Small intestine (tissue), 7 donors: ENCODE measurements at regions not wholly inside any gene's neighbourhood (a gene's known extent, or its start where the extent isn't known, plus 50 kb on each side); places are given as distances from the start of the nearest gene placed in this dataset.

Experiments
- DNase-seq, 2 donors: peaks; one replicate each; pipeline versions ENCODE4 v3.0.0 to v3.0.0-alpha.2; 2013
- FAIRE-seq: peaks from 2 replicates; lab custom pipeline; 2012; peaks lifted over from hg19 to GRCh38; lab: Jason Lieb, UNC
- H3K27ac ChIP-seq, 3 donors: one replicate each; pipeline ENCODE4 v1.5.1; 2013; ENCODE audit warnings: low read length in 2 of 3, mild to moderate bottlenecking in 2 of 3, control low read depth in 1 of 3, inconsistent platforms in 1 of 3, low read depth in 1 of 3, moderate library complexity in 1 of 3
- H3K27me3 ChIP-seq, 3 donors: one replicate each; pipeline ENCODE4 v1.6.1; 2013; ENCODE audit warnings: low read length in 3 of 3, inconsistent platforms in 1 of 3; ENCODE audit not compliant: control insufficient read depth in 3 of 3, insufficient read depth in 3 of 3
- H3K36me3 ChIP-seq, 3 donors: one replicate each; pipeline ENCODE4 v1.6.1; 2013; ENCODE audit warnings: low read length in 3 of 3, inconsistent platforms in 1 of 3, low read depth in 1 of 3, mild to moderate bottlenecking in 1 of 3, moderate library complexity in 1 of 3; ENCODE audit not compliant: control insufficient read depth in 3 of 3, insufficient read depth in 2 of 3
- H3K4me1 ChIP-seq, 3 donors: one replicate each; pipeline ENCODE4 v1.6.1; 2013; ENCODE audit warnings: low read length in 2 of 3, inconsistent platforms in 1 of 3, low read depth in 1 of 3, mild to moderate bottlenecking in 1 of 3, moderate library complexity in 1 of 3; ENCODE audit not compliant: control insufficient read depth in 3 of 3, insufficient read depth in 2 of 3
- H3K4me3 ChIP-seq, 3 donors: one replicate each; pipeline ENCODE4 v1.5.1; 2013; ENCODE audit warnings: low read length in 3 of 3, control low read depth in 1 of 3, inconsistent platforms in 1 of 3, low read depth in 1 of 3, mild to moderate bottlenecking in 1 of 3, moderate library complexity in 1 of 3
- H3K9me3 ChIP-seq, 2 donors: one replicate each; pipeline ENCODE4 v1.6.1; 2013; ENCODE audit warnings: low read depth in 1 of 2, low read length in 1 of 2; ENCODE audit not compliant: control insufficient read depth in 2 of 2, insufficient read depth in 1 of 2
- WGBS, 3 donors: extraction: QIAGEN DNeasy Blood & Tissue Kit; methylation state at CpG; one replicate each; pipeline ENCODE4 v1.1.7; 2013; 5-methylcytosine and 5-hydroxymethylcytosine counted together
- donor health status: healthy with polysubstance abuse.
- donor health status: control.
- donor health status: control.
- donor health status: Bipolar disorder and iron deficiency.
- donor health status: healthy.

DNA sequence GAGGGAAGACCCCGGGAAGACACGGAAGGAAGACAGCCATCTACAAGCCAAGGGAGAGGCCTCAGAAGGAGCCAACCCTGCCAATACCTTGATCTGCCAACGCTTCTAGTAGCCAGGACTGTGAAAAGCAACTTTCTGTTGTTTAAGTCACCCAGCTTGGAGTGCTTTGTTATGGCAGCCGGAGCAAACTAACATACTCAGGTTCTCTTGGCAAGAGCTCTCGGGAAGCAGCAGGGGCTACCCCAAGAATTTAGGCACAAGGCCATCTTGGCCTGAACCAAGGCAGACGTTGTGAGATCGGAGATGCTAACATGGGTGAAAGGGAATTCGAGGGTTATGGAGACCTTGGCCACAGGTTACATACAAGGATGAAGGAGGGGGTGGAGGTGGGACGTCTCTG, 78.6 kb upstream of the KLHL29 start:
- Histone ChIP-seq H3K4me3 (no peak overlapping the region), H3K27me3 (peaks cover 0 to 2% (median 0%) of the 10 kb centered on the region in 3 donors), H3K4me1 (no peaks in the 10 kb centered on the region), H3K27ac (no peak overlapping the region), H3K9me3 (no peaks in the 10 kb centered on the region), H3K36me3 (no peaks in the 10 kb centered on the region)
- 79 to 88% (median 86%) methylated on average over 9 of the region's 9 CpGs for WGBS, 3 donors
- no peak for FAIRE-seq
- DNase-seq = no peak

GRCh38 chr2:23311186-23311585, 73.8 kb upstream of the KLHL29 start:
- Histone ChIP-seq H3K27ac (no peak overlapping the region), H3K36me3 (no peaks in the 10 kb centered on the region), H3K4me3 (no peak overlapping the region), H3K27me3 (peaks cover 0 to 2% (median 0%) of the 10 kb centered on the region in 3 donors), H3K9me3 (no peaks in the 10 kb centered on the region), H3K4me1 (no peaks in the 10 kb centered on the region)
- FAIRE-seq (no peak), DNase-seq (no peak)
- 42 to 63% (median 46%) methylated on average over 1 of the region's 1 CpG for WGBS, 3 donors

GRCh38 chr2:23312996-23313606, 71.9 kb upstream of the KLHL29 start:
- no peaks in the 10 kb centered on the region for H3K4me1 ChIP-seq
- no peak overlapping the region for H3K4me3 ChIP-seq
- H3K27me3 ChIP-seq = peaks cover 0 to 2% (median 0%) of the 10 kb centered on the region in 3 donors
- whole genome bisulfite sequencing, 3 donors = 57 to 67% (median 62%) methylated on average over 10 of the region's 10 CpGs
- FAIRE-seq (no peak), DNase-seq (no peak)
- H3K27ac ChIP-seq = no peak overlapping the region
- no peaks in the 10 kb centered on the region for H3K36me3 ChIP-seq
- no peaks in the 10 kb centered on the region for H3K9me3 ChIP-seq

DNA sequence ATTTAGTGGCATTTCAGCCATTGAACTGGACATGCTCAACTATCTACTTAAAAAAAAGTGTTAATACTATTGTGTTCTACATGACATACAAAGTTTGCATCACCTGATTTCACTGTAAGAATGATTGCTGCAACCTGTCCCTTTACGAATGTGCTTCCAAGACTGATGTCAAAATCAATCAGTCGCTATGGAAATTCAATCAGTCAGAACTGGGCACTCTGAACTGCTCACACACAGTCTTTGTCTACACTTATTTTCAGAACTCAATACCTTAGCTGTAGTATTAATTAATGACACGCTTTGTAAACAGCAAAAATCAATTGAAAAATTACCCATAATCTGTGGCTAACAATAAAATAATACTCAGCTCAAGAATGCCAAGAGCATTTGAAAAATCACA, 70.3 kb upstream of the KLHL29 start:
- Histone ChIP-seq H3K4me3 (no peak overlapping the region), H3K27ac (no peak overlapping the region), H3K4me1 (no peaks in the 10 kb centered on the region), H3K36me3 (no peaks in the 10 kb centered on the region), H3K27me3 (peaks cover 0 to 2% (median 0%) of the 10 kb centered on the region in 3 donors), H3K9me3 (no peaks in the 10 kb centered on the region)
- no peak for FAIRE-seq
- 83 to 90% (median 84%) methylated on average over 3 of the region's 3 CpGs for WGBS, 3 donors
- DNase-seq = no peak

DNA sequence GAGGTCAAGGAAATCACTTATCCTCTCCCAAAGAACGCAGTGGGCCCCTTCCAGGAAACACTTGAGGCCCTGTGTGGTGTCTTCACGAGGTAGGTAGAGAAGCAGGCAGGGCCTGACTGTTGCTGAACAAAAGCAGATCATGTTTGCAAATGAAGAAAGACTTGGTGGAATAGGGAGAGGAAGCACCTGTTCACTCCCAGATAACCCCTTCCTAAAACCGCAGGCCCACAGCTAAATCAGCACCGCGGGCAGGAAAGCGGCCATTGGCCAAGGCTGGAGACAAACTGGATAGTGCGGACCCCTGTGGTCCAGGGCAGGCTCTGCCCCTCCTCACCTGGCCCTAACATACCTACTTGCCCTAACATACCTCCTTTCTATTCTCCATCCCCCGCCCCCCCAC, 64.9 kb upstream of the KLHL29 start:
- DNase-seq (no peak), FAIRE-seq (no peak)
- Histone ChIP-seq H3K4me3 (no peak overlapping the region), H3K36me3 (no peaks in the 10 kb centered on the region), H3K9me3 (no peaks in the 10 kb centered on the region), H3K27ac (no peak overlapping the region), H3K4me1 (no peaks in the 10 kb centered on the region), H3K27me3 (no peaks in the 10 kb centered on the region)
- 56 to 84% (median 59%) methylated on average over 8 of the region's 8 CpGs for WGBS, 3 donors

GRCh38 chr2:23321751-23322150, 63.2 kb upstream of the KLHL29 start:
- 81 to 90% (median 88%) methylated on average over 5 of the region's 5 CpGs for WGBS, 3 donors

GRCh38 chr2:23322567-23323197, 62.3 kb upstream of the KLHL29 start:
- DNase-seq (peak in 1 of 2 donors; percentile 4), FAIRE-seq (no peak)
- Histone ChIP-seq H3K4me3 (no peak overlapping the region), H3K27ac (no peak overlapping the region), H3K4me1 (no peaks in the 10 kb centered on the region), H3K36me3 (no peaks in the 10 kb centered on the region), H3K9me3 (no peaks in the 10 kb centered on the region), H3K27me3 (no peaks in the 10 kb centered on the region)
- WGBS, 3 donors = 31 to 60% (median 46%) methylated on average over 7 of the region's 7 CpGs

More at GRCh38 chr2:23321751-23322150, 63.2 kb upstream of the KLHL29 start:
- Histone ChIP-seq H3K27me3 (no peaks in the 10 kb centered on the region), H3K4me1 (no peaks in the 10 kb centered on the region), H3K4me3 (no peak overlapping the region), H3K36me3 (no peaks in the 10 kb centered on the region), H3K9me3 (no peaks in the 10 kb centered on the region), H3K27ac (no peak overlapping the region)
- DNase-seq (no peak), FAIRE-seq (no peak)

GRCh38 chr2:23323198-23323916, 61.6 kb upstream of the KLHL29 start:
- Histone ChIP-seq H3K4me1 (no peaks in the 10 kb centered on the region), H3K9me3 (no peaks in the 10 kb centered on the region), H3K4me3 (no peak overlapping the region), H3K36me3 (no peaks in the 10 kb centered on the region), H3K27ac (no peak overlapping the region), H3K27me3 (peaks cover 0 to 2% (median 0%) of the 10 kb centered on the region in 3 donors)
- FAIRE-seq (no peak), DNase-seq (no peak)
- 50 to 73% (median 56%) methylated on average over 19 of the region's 19 CpGs for WGBS, 3 donors
